ENCODE measurements at regions not wholly inside any gene's neighbourhood (a gene's known extent, or its start where the extent isn't known, plus 50 kb on each side); places are given as distances from the start of the nearest gene placed in this dataset.
"Not testable (repeated sequence)": the region's sequence is repeated elsewhere in the genome, so short reads cannot be mapped to it uniquely, and the experiment has no call there.

DNA sequence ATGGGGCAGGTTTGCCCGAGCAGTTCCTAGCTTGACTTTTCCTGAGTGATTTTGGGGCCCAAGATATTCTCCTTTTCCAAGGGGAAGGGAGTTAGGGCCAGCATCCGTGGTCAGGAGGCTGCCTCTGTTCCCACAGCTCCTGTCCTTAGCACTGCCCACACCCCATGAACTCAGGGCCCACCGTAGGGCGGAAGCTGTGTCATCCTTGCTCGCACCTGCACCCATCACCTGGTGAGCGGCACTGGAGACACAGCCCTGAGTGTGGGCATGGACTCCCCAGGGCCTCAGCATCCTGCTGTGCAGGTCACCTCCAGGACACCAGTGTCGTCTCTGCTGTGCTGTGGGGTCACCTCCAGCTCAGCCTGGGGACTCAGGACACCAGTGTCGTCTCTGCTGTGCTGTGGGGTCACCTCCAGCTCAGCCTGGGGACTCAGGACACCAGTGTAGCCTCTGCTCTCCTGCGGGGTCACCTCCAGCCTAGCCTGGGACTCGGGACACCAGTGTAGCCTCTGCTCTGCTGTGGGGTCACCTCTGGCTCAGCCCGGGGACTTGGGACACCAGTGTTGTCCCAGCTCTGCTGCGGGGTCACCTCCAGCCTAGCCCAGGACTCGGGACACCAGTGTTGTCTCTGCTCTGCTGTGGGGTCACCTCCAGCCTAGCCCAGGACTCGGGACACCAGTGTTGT, 322.9 kb downstream of the ADGRD1 start:
- no peak for DNase-seq

DNA sequence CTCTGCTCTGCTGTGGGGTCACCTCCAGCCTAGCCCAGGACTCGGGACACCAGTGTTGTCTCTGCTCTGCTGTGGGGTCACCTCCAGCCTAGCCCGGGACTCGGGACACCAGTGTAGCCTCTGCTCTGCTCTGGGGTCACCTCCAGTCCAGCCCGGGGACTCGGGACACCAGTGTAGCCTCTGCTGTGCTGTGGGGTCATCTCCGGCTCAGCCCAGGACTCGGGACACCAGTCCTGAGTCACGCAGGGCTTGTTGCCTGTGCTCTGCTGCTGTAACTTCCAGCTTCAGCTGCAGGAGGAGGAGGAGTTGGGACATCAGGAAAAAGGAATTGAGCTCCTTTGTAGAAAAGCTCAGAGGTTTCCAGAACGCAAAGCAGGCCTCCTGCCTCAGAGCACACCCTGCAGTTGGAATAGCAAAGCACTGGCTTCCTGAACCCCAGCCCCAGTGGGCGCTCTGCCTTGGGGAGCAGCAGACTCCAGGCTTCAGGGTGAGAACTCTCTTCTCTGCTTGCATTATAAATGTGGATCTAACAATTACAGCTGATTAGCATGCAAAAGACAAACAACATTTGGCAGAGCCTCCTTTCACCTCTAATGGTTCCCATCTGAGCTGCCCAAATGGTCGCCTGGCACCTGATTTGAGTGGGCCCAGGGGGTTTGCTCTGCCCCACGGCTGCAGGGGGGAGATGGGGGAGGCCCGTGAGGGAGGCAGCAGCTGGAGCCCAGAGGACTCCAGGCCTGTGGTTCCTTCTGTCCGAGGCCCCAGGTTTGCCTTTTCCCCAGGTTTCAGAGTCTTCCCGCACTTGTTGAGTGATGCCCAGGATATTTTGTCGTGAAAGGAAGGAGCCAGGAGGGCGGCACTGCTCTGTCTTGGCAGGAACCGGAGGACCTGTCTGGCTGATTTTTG, 323.7 kb downstream of the ADGRD1 start:
- DNase-seq: not testable (repeated sequence)

DNA sequence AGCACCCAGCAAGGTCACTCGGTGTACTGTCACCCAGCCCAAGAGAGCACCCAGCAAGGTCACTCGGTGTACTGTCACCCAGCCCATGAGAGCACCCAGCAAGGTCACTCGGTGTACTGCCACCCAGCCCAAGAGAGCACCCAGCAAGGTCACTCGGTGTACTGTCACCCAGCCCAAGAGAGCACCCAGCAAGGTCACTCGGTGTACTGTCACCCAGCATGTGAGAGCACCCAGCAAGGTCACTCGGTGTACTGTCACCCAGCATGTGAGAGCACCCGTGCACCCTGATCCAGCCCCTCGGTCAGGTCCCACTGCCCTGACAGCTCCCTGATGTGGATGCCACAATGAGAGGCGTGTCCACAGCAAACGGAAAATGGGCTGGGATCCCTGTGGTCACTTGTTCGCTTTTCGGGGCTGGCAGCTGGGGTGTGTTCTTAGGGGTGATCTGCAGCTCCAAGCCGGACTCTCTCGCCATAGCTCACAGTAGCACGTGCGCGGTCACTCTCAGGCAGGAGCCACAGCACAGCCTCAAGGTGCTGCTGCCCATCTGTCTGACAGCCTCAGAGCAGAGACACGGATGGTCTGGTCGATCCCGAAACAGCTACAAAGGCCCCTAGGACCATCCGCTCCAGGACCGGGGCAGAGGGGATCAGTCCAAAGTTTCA, 324.9 kb downstream of the ADGRD1 start:
- not testable (repeated sequence) for DNase-seq

DNA sequence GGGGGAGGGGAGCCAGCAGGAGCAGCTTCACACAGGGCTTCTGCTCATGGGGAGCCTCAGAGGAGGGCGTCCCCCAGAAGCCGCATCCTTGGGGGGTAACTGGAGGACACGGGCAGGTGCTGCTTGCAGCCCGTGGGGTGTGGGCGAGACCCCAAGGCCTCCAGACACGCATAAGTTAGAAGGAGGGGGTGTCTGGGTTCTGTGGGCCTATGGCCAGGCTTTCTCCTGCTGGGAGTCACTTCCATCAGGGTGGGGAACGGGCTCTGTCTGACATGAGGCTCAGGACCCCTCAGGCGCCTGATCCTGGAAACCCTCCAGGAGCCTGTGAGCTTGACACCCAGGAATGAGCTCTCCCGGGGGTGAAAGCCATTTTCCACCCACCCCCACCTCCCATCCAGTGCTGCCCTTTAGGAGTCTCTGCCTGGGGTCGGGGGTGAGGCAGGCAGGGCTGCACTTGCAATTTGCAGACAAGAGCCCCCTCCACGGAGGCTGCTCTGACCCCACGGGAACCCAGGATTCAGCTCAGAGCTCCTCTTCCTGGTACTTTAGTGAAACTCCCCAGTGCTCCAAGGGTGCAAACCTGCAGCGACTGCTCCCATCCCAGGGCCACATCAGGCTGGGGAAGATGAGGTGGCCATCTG, 325.7 kb downstream of the ADGRD1 start:
- no peak for DNase-seq

DNA sequence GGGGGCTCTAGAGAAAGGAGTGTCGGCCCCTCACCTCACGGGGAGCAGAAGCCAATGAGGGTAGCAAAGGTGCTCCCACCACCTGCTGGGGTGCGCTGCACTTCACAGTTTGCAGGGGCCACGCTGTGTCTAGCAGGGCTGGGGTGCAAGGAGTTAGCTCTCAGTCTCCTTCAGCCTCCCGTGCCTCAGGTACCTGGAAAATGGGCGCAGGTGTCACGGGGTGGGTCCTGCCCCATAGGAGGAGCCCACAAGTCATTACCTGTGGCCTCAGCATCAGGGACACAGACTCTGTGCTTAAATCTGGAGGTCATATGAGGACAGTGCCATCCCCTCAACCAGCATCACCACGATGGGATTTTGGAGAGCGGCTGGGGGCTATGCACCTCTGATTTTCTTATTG, 326.7 kb downstream of the ADGRD1 start:
- no peak for DNase-seq

DNA sequence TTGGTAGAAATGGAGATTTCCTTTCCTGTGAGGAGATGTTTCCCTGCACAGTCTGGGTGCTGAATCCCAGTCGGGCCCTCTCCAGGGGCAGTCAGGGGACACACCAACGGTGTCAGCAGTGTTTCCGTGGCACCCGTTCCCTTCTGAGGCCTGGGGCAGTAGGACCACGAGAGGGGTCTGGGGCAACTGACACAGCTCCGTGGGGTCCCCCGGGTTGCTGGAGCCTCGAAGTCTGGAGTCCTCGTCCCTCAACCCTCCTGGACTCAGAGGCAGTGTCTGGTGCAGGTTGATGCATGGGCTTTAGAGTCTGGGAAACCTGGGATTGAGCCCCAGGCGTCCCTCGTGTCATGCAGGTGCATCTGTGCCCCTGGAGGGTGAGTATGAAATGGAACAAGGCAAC, 327.3 kb downstream of the ADGRD1 start:
- DNase-seq: no peak

DNA sequence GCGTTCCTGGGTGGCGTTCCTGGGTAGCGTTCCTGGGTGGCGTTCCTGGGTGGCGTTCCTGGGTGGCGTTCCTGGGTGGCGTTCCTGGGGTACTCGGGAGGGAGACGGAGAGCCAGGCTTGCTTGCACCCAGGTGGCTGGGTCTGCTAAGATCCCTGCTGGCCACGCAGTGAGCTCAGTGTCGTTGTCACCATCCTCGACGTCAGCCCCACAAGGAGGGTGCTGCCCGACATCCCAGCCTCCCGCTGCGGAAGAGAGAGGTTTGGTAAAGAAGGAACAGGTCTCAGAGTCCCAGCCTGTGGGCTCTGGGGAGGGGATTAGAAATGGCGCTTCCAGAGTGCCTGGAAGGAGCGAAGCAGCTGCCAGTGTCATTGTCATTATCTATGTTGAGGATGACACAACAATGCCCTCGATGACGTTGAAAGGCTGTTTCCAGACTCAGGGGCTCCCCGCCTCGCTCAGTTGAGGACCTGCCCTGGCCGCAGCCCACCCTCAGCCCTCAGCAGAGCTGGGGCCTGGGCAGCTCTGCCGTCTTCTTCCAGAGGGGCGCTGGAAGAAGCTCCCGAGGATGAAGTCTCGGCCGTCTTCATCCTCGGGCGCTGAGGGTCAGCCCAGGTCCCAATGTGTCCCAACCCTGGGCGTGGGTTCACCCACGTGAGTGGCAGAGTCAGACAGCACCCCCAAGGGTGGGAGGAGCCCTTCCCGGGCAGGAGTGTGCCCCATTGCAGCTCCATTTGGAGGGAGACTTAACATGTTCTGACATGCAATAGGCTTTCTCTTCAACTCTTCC, 328.8 kb downstream of the ADGRD1 start:
- DNase-seq: no peak

DNA sequence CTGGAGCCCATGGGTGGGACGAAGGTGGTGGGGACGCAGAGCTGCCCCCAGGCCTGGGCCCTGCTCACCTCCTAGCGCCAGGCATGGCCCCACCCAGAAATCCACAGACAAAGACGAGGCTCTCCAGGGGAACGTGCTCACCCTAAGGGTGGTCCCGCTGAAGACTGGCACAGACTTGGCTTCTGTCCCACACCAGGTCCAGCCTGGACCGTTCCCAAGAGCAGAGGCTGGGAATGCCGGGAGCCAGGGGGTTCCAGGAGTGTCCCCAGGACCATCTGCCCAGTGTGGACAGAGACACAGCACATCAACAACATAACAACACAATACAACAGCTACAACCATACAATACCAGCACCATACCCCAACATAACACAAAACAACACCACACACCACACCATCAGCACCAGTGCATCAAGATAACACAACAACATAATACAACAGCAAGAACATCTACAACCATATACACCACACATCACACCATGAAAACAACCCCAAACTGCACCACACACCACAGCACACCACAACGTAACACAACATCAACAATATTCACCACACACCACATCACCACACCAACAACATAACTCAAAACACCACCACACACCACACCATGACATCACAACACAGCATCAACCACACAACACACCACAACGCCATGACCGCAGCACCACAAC, 329.6 kb downstream of the ADGRD1 start:
- no peak for DNase-seq

- not testable (repeated sequence) for DNase-seq
Measured at GRCh38 chr12:131283862-131284825, 330.4 kb downstream of the ADGRD1 start.

DNA sequence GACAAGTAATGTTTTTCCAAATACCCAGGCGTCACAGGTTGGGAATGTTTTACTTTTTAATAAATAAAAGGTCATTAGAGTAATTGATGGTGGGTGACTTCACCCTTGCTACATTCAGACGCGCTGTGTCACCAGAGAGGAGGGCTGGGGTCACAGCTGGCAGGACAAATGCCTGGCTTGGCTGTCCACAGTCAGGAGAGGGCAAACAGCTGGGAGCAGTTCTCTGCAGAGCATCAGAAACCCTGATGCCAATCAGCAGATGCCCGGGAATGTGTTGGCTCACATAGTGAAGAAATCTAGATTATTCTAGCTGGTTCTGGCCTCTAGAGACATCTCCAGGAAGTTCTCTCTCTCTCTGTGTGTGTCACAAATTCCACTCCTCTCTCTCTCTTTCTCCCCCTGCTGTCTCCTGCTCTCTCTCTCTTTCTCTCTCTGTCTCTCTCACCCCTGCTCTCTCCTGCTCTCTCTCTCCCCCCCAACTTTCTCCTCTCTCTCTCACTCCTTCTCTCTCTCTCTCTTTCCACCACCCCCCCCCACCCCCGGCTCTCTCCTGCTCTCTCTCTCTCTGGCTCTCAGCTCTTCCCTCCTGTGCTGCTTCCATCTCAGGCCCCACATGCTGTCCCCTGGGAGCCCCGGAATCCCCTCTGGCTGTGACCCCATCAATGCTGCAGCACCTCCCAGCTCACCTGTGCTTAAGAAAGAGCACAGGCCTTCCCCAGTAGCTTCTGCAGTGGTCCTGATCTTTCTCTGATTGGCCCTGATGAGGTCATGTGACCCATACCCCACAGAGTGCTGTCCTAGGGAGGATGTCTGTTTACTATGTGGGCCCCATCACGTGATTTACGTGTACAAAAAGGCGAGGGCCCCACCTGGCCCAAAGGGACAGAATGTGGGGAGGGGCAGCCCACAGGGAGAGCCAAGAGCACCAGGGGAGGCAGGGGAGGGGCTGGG, 331.5 kb downstream of the ADGRD1 start:
- DNase-seq: not testable (repeated sequence)

DNA sequence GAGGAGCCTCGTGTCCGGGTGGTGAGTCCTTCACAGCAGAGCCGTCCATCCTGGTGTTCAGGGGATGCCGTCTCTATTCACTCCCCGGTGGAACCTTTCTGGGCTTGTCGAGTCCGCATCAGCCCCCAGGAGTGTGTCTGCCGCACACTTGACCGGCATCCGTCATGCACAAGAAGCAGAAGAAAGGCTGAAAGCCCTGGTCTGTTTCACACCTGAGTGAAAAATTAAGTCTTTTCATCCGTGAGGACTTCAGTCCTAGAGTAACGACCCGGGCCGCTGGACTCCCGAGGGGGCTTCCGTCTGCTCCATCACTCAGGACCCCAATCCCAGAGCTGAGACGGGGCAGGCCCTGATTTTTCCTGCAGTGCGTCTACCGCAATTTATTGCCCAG, 332.2 kb downstream of the ADGRD1 start:
- DNase-seq: not testable (repeated sequence)

DNA sequence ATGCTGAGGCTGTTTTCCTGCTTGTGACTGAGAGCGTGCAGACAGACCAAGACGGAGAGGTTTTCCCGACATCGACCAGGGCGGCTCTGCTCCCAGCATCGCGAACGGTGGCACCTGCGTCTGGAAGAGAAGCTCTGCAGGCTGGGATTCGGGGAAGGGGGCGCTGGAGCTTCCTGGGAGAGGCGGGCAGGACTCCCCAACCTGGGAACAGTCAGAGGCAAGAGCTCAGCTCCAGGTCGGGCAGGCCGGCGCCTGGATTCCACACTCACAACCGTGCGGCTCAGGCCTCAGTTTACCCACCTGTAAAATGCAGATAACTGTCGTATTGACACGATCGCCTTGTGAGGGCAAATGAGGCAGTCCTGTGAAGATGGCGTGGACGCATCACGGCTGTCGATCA, 332.6 kb downstream of the ADGRD1 start:
- DNase-seq: not testable (repeated sequence)

GRCh38 chr12:131287015-131287937, 333.6 kb downstream of the ADGRD1 start:
- DNase-seq: no peak

DNA sequence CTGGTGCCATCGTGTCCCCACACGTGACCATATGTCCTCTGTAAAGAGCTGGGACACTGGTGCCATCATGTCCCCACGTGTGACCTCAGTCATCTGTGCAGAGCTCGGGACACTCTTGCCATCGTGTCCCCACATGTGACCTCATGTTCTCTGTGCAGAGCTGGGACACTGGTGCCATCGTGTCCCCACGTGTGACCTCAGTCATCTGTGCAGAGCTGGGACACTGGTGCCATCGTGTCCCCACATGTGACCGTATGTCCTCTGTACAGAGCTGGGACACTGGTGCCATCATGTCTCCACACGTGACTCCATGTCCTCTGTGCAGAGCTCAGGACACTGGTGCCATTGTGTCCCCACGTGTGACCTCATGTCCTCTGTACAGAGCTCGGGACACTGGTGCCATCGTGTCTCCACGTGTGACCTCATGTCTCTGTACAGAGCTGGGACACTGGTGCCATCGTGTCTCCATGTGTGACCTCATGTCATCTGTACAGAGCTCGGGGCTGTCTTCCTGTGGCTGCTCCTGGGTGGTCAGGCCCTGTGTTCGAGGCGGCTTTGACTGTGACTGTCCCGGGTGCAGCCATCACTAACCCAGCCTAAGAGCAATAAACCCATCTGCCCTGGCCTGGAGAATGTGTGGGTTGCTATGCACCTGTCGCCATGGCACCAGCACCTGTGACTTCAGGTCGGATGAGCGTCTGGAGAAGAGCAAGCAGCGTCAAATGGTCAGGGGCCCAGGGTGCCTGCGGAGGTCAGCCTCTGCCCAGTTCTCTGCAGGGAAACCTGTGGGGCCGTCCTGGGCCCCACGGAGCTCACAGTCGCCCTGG, 334.4 kb downstream of the ADGRD1 start:
- no peak for DNase-seq

- not testable (repeated sequence) for DNase-seq
Measured at GRCh38 chr12:131288765-131289695, 335.3 kb downstream of the ADGRD1 start.

GRCh38 chr12:131289807-131290206, 336.1 kb downstream of the ADGRD1 start:
- not testable (repeated sequence) for DNase-seq
